Uterus (tissue), 3 donors: ENCODE measurements at regions not wholly inside any gene's neighbourhood (a gene's known extent, or its start where the extent isn't known, plus 50 kb on each side); places are given as distances from the start of the nearest gene placed in this dataset.

Experiments
- DNase-seq, 2 donors: peaks; one replicate each; pipeline ENCODE4 v3.0.0-alpha.2; 2019 to 2020
- H3K27ac ChIP-seq, 2 donors: fragments of 200-600 bp; sonication (generic); 1 replicate in 1 of 2; 2 replicates in 1 of 2; pipeline ENCODE4 v1.5.1; 2016 to 2018
- H3K27me3 ChIP-seq, 2 donors: fragments of 200-600 bp; sonication (generic); one replicate each; pipeline ENCODE4 v1.5.1; 2018 to 2019; ENCODE audit warnings: control low read depth in 1 of 2
- H3K36me3 ChIP-seq, 2 donors: fragments of 200-600 bp; sonication (generic); one replicate each; pipeline ENCODE4 v1.5.1; 2019; ENCODE audit warnings: control low read depth in 1 of 2
- H3K4me1 ChIP-seq, 2 donors: fragments of 200-600 bp; sonication (generic); one replicate each; pipeline ENCODE4 v1.5.1; 2018 to 2019; ENCODE audit warnings: control low read depth in 1 of 2
- H3K4me3 ChIP-seq, 2 donors: fragments of 200-600 bp; sonication (generic); 1 replicate in 1 of 2; 2 replicates in 1 of 2; pipeline ENCODE4 v1.5.1; 2018 to 2019; ENCODE audit warnings: mild to moderate bottlenecking in 1 of 2
- H3K9me3 ChIP-seq, 2 donors: fragments of 200-600 bp; sonication (generic); one replicate each; pipeline ENCODE4 v1.5.1; 2019; ENCODE audit warnings: control low read depth in 1 of 2
- CTCF ChIP-seq, 4 experiments: fragments of 200-600 bp in 2 of 4; fragments of 450-650 bp in 2 of 4; sonication (generic) in 2 of 4; IDR thresholded peaks; one replicate each; pipeline ENCODE4 v1.5.1; 2016 to 2019; ENCODE audit warnings: antibody characterized with exemption in 4 of 4, mild to moderate bottlenecking in 2 of 4, moderate library complexity in 1 of 4
- POLR2A ChIP-seq, 2 donors: fragments of 450-650 bp; IDR thresholded peaks; one replicate each; pipeline ENCODE4 v1.6.1; 2016; ENCODE audit warnings: antibody characterized with exemption in 2 of 2, mild to moderate bottlenecking in 1 of 2, moderate library complexity in 1 of 2
- intact Hi-C: fragments of 100-400 bp; cut with DNase I; formaldehyde crosslinking; loops from one replicate; pipeline ENCODE4 v1.15.1; 2023; ENCODE audit warnings: low total_unique reads
- donor health status: DM: yes; HTN: yes; CAD: no.

- Histone ChIP-seq H3K36me3 (no peaks in the 10 kb centered on the region), H3K9me3 (no peaks in the 10 kb centered on the region), H3K27ac (no peak overlapping the region), H3K27me3 (no peaks in the 10 kb centered on the region), H3K4me1 (peaks cover 0 to 5% of the 10 kb centered on the region in 2 donors), H3K4me3 (no peak overlapping the region)
- DNase-seq, result no peak
- intact Hi-C loops, result loop anchor here (10.0 kb wide), 1 partner anchor 350 kb away; the partner anchor contains the start of gene HES1
- TF ChIP-seq CTCF (IDR thresholded peaks at IDR 0.05) (no peak), POLR2A (IDR thresholded peaks at IDR 0.05) (no peak)
These were observed 191.8 kb downstream of the OPA1 start for GRCh38 chr3:193784822-193785221.

- no peaks in the 10 kb centered on the region for H3K36me3 ChIP-seq
- H3K4me3 ChIP-seq, result no peak overlapping the region
- intact Hi-C loops, result loop anchor here (10.0 kb wide), 1 partner anchor 347 kb away; the partner anchor contains the start of gene HES1
- no peaks in the 10 kb centered on the region for H3K4me1 ChIP-seq
- no peaks in the 10 kb centered on the region for H3K9me3 ChIP-seq
- DNase-seq, result no peak
- H3K27me3 ChIP-seq, result no peaks in the 10 kb centered on the region
- no peak overlapping the region for H3K27ac ChIP-seq
- TF ChIP-seq POLR2A (IDR thresholded peaks at IDR 0.05) (no peak), CTCF (IDR thresholded peaks at IDR 0.05) (no peak)
These were observed 194.5 kb downstream of the OPA1 start for GRCh38 chr3:193787496-193787870.

GRCh38 chr3:193788189-193788991 is 195.4 kb downstream of the OPA1 start:
- no peaks in the 10 kb centered on the region for H3K27me3 ChIP-seq
- no peaks in the 10 kb centered on the region for H3K4me1 ChIP-seq
- H3K36me3 ChIP-seq, result no peaks in the 10 kb centered on the region
- intact Hi-C loops, result loop anchor here (10.0 kb wide), 1 partner anchor 346 kb away; the partner anchor contains the start of gene HES1
- peak; percentile 33 to 55 (median 48) for TF ChIP-seq CTCF (IDR thresholded peaks at IDR 0.05)
- TF ChIP-seq POLR2A (IDR thresholded peaks at IDR 0.05), result no peak
- DNase-seq, result peak; percentile 41 to 42
- no peaks in the 10 kb centered on the region for H3K9me3 ChIP-seq
- H3K4me3 ChIP-seq, result no peak overlapping the region
- no peak overlapping the region for H3K27ac ChIP-seq

- Histone ChIP-seq H3K4me1 (no peaks in the 10 kb centered on the region), H3K27me3 (no peaks in the 10 kb centered on the region), H3K36me3 (no peaks in the 10 kb centered on the region), H3K4me3 (no peak overlapping the region), H3K27ac (no peak overlapping the region), H3K9me3 (no peaks in the 10 kb centered on the region)
- TF ChIP-seq POLR2A (IDR thresholded peaks at IDR 0.05) (no peak), CTCF (IDR thresholded peaks at IDR 0.05) (no peak)
- DNase-seq, result no peak
- intact Hi-C loops, result loop anchor here (10.0 kb wide), 1 partner anchor 345 kb away; the partner anchor contains the start of gene HES1
These were observed 196.4 kb downstream of the OPA1 start for GRCh38 chr3:193789455-193789854.
